Breast epithelium (tissue), 3 donors: ENCODE measurements at regions not wholly inside any gene's neighbourhood (a gene's known extent, or its start where the extent isn't known, plus 50 kb on each side); places are given as distances from the start of the nearest gene placed in this dataset.

Source experiments
- CTCF ChIP-seq, 3 donors: fragments of 450-650 bp; IDR thresholded peaks; one replicate each; pipeline ENCODE4 v1.5.1; 2016 to 2017; ENCODE audit warnings: antibody characterized with exemption in 3 of 3, mild to moderate bottlenecking in 3 of 3, moderate library complexity in 3 of 3
- POLR2A ChIP-seq: fragments of 450-650 bp; IDR thresholded peaks from one replicate; pipeline ENCODE4 v1.6.1; 2016; ENCODE audit warnings: antibody characterized with exemption, mild to moderate bottlenecking, moderate library complexity
- POLR2AphosphoS5 ChIP-seq, 3 donors: sonication (generic); formaldehyde crosslinking; IDR thresholded peaks; one replicate each; pipeline ENCODE4 v1.6.1; 2017; ENCODE audit warnings: antibody characterized with exemption in 3 of 3

- TF ChIP-seq CTCF (IDR thresholded peaks at IDR 0.05) (no peak), POLR2A (no peak), POLR2AphosphoS5 (IDR thresholded peaks at IDR 0.05) (no peak)
Observed at GRCh38 chr1:198467342-198467741, 73.1 kb downstream of the ATP6V1G3 start.
